ENCODE measurements at regions not wholly inside any gene's neighbourhood (a gene's known extent, or its start where the extent isn't known, plus 50 kb on each side); places are given as distances from the start of the nearest gene placed in this dataset.

- H3K4me3 ChIP-seq (ENCODE audit: low read length), result no peak overlapping the region
- DNase-seq (ENCODE audit: low read depth, low spot score), result no peak
These were observed 479.0 kb upstream of the MKI67 start for GRCh38 chr10:128605180-128605579.

GRCh38 chr10:128606055-128606454 is 479.8 kb upstream of the MKI67 start:
- no peak overlapping the region for H3K4me3 ChIP-seq (ENCODE audit: low read length)
- DNase-seq (ENCODE audit: low read depth, low spot score), result no peak

- H3K4me3 ChIP-seq (ENCODE audit: low read length), result no peak overlapping the region
- DNase-seq (ENCODE audit: low read depth, low spot score), result no peak
These were observed 482.6 kb upstream of the MKI67 start for GRCh38 chr10:128608791-128609190.

- H3K4me3 ChIP-seq (ENCODE audit: low read length), result no peak overlapping the region
- DNase-seq (ENCODE audit: low read depth, low spot score), result no peak
These were observed 483.2 kb upstream of the MKI67 start for GRCh38 chr10:128609460-128609859.

- no peak for DNase-seq (ENCODE audit: low read depth, low spot score)
- no peak overlapping the region for H3K4me3 ChIP-seq (ENCODE audit: low read length)
These were observed 483.9 kb upstream of the MKI67 start for GRCh38 chr10:128610113-128610512.

- no peak for DNase-seq (ENCODE audit: low read depth, low spot score)
- H3K4me3 ChIP-seq (ENCODE audit: low read length), result no peak overlapping the region
These were observed 486.0 kb upstream of the MKI67 start for GRCh38 chr10:128612195-128612594.

GRCh38 chr10:128612631-128613030 is 486.4 kb upstream of the MKI67 start:
- DNase-seq (ENCODE audit: low read depth, low spot score), result no peak
- H3K4me3 ChIP-seq (ENCODE audit: low read length), result no peak overlapping the region

GRCh38 chr10:128614016-128614605 is 487.9 kb upstream of the MKI67 start:
- no peak for DNase-seq (ENCODE audit: low read depth, low spot score)
- H3K4me3 ChIP-seq (ENCODE audit: low read length), result no peak overlapping the region

- H3K4me3 ChIP-seq (ENCODE audit: low read length), result no peak overlapping the region
- DNase-seq (ENCODE audit: low read depth, low spot score), result no peak
These were observed 488.8 kb upstream of the MKI67 start for GRCh38 chr10:128614802-128615553.

GRCh38 chr10:128617532-128617931 is 491.3 kb upstream of the MKI67 start:
- DNase-seq (ENCODE audit: low read depth, low spot score), result no peak
- no peak overlapping the region for H3K4me3 ChIP-seq (ENCODE audit: low read length)

- no peak overlapping the region for H3K4me3 ChIP-seq (ENCODE audit: low read length)
- no peak for DNase-seq (ENCODE audit: low read depth, low spot score)
These were observed 496.5 kb upstream of the MKI67 start for GRCh38 chr10:128622706-128623105.

GRCh38 chr10:128623776-128624175 is 497.6 kb upstream of the MKI67 start:
- no peak for DNase-seq (ENCODE audit: low read depth, low spot score)

GRCh38 chr10:128624656-128625530 is 498.7 kb upstream of the MKI67 start:
- no peak for DNase-seq (ENCODE audit: low read depth, low spot score)
- H3K4me3 ChIP-seq (ENCODE audit: low read length), result no peak overlapping the region

More at GRCh38 chr10:128623776-128624175, 497.6 kb upstream of the MKI67 start:
- H3K4me3 ChIP-seq (ENCODE audit: low read length), result no peak overlapping the region

GRCh38 chr10:128625926-128626325 is 499.7 kb upstream of the MKI67 start:
- no peak for DNase-seq (ENCODE audit: low read depth, low spot score)
- H3K4me3 ChIP-seq (ENCODE audit: low read length), result no peak overlapping the region

- no peak for DNase-seq (ENCODE audit: low read depth, low spot score)
- no peak overlapping the region for H3K4me3 ChIP-seq (ENCODE audit: low read length)
These were observed 500.3 kb upstream of the MKI67 start for GRCh38 chr10:128626397-128627000.

- no peak overlapping the region for H3K4me3 ChIP-seq (ENCODE audit: low read length)
- DNase-seq (ENCODE audit: low read depth, low spot score), result no peak
These were observed 501.6 kb upstream of the MKI67 start for GRCh38 chr10:128627811-128628210.

- no peak overlapping the region for H3K4me3 ChIP-seq (ENCODE audit: low read length)
- no peak for DNase-seq (ENCODE audit: low read depth, low spot score)
These were observed 502.0 kb upstream of the MKI67 start for GRCh38 chr10:128628252-128628651.

GRCh38 chr10:128629111-128630096 is 503.2 kb upstream of the MKI67 start:
- no peak for DNase-seq (ENCODE audit: low read depth, low spot score)

More at GRCh38 chr10:128629111-128630096, 503.2 kb upstream of the MKI67 start:
- no peak overlapping the region for H3K4me3 ChIP-seq (ENCODE audit: low read length)

Measured in Jurkat, Clone E6-1 (cell line).